SK-N-MC (cell line): ENCODE measurements at regions not wholly inside any gene's neighbourhood (a gene's known extent, or its start where the extent isn't known, plus 50 kb on each side); places are given as distances from the start of the nearest gene placed in this dataset.

ENCODE experiments used
- DNase-seq: peaks from one replicate; pipeline ENCODE4 v3.0.0-alpha.2; 2011; ENCODE audit warnings: low read depth, low spot score
- H3K27ac ChIP-seq: fragments of 200-600 bp; sonication (generic); 2 replicates; pipeline ENCODE4 v1.5.1; 2016; ENCODE audit warnings: mixed run types
- H3K36me3 ChIP-seq: fragments of 200-600 bp; sonication (generic); 2 replicates; pipeline ENCODE4 v1.6.1; 2017; ENCODE audit warnings: antibody characterized with exemption, low read length, mixed read lengths; ENCODE audit not compliant: insufficient read depth
- H3K4me3 ChIP-seq: fragments of 200-600 bp; sonication (generic); 2 replicates; pipeline ENCODE4 v1.5.1; 2016
- H3K9ac ChIP-seq: fragments of 200-600 bp; sonication (generic); 2 replicates; pipeline ENCODE4 v1.8.0; 2017; ENCODE audit warnings: mixed run types, mixed read lengths; ENCODE audit not compliant: insufficient read length
- H3K9me3 ChIP-seq: fragments of 200-600 bp; sonication (generic); 2 replicates; pipeline ENCODE4 v1.6.1; 2017; ENCODE audit warnings: low read depth, mild to moderate bottlenecking, antibody characterized with exemption, low read length, moderate library complexity, mixed read lengths
- EZH2 ChIP-seq: fragments of 200-600 bp; sonication (generic); IDR thresholded peaks from one replicate; pipeline ENCODE4 v1.6.1; 2017; ENCODE audit warnings: antibody characterized with exemption
- FOXP2 ChIP-seq: optimal IDR thresholded peaks from 2 replicates; pipeline ENCODE3; 2011; ENCODE audit warnings: mild to moderate bottlenecking, moderate library complexity; ENCODE audit not compliant: insufficient read depth; ENCODE audit errors: extremely low read length, control extremely low read depth
- POLR2AphosphoS5 ChIP-seq: IDR thresholded peaks from 2 replicates; pipeline ENCODE4 v1.6.1; 2012; ENCODE audit warnings: mild to moderate bottlenecking, low read depth, low read length, borderline replicate concordance

DNA sequence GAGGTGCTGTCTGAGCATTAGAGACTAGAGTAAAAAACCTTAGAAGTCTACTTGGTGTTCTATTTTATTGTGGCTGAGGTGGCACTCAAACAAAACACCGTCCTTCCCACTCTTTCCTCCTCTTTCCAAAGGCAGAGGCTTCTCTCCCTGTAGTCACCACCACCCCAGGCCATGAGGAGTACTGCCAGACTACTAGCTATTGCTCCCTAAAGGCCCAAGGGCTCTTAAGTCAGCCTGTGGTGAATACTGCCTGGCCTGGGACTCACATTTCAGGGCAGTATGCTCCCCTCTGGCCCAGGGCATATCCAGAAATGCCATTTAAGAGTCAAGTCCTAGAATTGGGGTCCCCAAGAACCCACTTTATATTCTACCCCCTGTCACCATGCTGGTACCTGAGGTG, 309.7 kb upstream of the IMPG1 start:
- H3K27ac ChIP-seq, result no peak overlapping the region
- TF ChIP-seq POLR2AphosphoS5 (no peak), EZH2 (no peak)
- H3K9ac ChIP-seq, result no peak overlapping the region
- H3K4me3 ChIP-seq, result no peak overlapping the region
- H3K9me3 ChIP-seq, result no peaks in the 10 kb centered on the region
- no peak for DNase-seq
- no peaks in the 10 kb centered on the region for H3K36me3 ChIP-seq

DNA sequence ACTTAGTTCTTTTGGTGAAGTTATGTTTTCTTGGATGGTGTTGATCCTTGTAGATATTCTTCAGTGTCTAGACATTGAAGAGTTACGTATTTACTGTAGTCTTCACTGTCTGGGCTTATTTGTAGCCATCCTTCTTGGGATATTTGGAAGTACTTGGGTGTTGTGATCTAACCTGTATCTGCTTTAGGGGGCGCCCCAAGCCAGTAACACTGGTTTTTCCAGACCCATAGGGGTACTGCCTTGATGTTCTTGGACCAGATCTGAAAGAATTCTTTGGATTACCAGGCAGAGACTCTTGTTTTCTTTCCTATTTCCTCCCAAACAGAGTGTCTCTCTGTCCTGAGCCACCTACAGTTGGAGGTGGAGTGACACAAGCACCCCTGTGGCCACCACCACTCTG, 309.1 kb upstream of the IMPG1 start:
- TF ChIP-seq FOXP2 (no peak), EZH2 (no peak), POLR2AphosphoS5 (no peak)
- no peak overlapping the region for H3K4me3 ChIP-seq
- H3K9ac ChIP-seq, result no peak overlapping the region
- H3K27ac ChIP-seq, result no peak overlapping the region
- H3K9me3 ChIP-seq, result no peaks in the 10 kb centered on the region
- H3K36me3 ChIP-seq, result no peaks in the 10 kb centered on the region
- no peak for DNase-seq

DNA sequence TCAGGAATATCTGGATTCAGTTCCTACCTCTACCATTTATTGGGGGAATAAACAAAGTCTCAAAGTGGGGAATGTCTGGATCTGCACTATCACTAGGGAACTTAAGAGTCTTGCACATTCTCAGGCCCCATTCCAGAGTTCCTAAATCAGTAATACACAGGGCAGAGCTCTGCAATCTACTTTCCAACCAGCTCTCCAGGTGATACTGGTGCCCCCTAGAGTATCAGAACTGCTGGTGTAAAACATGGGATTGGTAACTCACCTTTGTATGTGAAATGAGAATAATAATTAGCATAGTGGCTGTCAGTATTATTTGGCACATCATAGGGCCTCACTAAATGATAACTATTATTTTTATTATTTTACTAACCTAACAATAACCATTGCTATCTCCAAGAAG, 278.8 kb upstream of the IMPG1 start:
- no peak for DNase-seq
- Histone ChIP-seq H3K9me3 (no peaks in the 10 kb centered on the region), H3K4me3 (no peak overlapping the region), H3K27ac (no peak overlapping the region), H3K9ac (no peak overlapping the region), H3K36me3 (no peaks in the 10 kb centered on the region)
- no peak for TF ChIP-seq POLR2AphosphoS5

DNA sequence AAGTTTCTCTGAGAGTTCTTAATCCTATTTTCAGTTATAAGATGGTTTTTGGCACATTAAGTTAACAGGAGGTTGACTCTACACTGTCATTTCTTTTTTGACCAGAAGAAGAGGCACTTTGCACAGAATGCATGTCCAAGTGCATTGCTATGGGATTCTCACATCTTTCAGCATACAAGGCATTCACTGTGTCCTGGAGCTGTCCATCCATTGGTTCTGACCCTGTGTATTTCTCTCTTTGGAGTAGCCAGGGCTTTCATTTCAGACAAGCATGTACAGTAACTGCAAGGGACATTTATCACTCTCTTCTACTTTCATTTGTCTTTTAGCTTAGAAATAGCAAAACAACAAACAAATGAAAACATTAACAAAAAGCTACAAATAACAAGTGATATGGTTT, 275.1 kb upstream of the IMPG1 start:
- H3K9me3 ChIP-seq, result no peaks in the 10 kb centered on the region
- no peak overlapping the region for H3K27ac ChIP-seq
- no peak for TF ChIP-seq POLR2AphosphoS5
- no peak for TF ChIP-seq EZH2
- TF ChIP-seq FOXP2, result no peak
- H3K9ac ChIP-seq, result no peak overlapping the region
- no peak for DNase-seq
- no peak overlapping the region for H3K4me3 ChIP-seq
- H3K36me3 ChIP-seq, result no peaks in the 10 kb centered on the region

DNA sequence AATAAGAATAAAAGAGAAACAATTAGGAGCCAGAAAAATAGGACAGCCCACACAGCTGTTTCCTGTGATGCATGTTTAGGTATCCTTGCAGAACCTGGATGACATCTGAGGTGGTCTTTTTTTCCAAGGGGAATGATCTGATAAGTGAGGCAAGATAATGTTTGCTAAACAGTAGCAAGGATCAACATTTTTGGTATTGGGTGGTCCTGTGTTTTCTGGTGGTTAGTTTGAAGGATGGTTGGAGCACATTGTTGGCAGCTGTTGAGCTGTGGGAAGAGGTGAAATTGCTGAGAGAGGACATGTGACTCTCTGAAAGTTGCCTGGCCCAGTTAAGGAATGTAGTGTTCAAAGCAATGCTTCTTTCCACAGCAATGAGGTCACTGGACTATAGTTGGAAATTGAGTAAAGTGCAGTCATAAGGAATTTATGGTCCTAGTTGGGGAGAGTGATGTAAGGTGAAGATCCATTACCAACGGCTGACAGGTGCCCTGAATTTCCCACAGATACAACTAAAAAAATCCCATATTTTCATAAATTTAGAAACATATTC, 270.2 kb upstream of the IMPG1 start:
- no peak for TF ChIP-seq POLR2AphosphoS5
- TF ChIP-seq EZH2, result no peak
- no peak for TF ChIP-seq FOXP2
- no peak for DNase-seq
- no peak overlapping the region for H3K4me3 ChIP-seq
- H3K36me3 ChIP-seq, result no peaks in the 10 kb centered on the region
- no peak overlapping the region for H3K9ac ChIP-seq
- H3K27ac ChIP-seq, result no peak overlapping the region
- no peaks in the 10 kb centered on the region for H3K9me3 ChIP-seq

DNA sequence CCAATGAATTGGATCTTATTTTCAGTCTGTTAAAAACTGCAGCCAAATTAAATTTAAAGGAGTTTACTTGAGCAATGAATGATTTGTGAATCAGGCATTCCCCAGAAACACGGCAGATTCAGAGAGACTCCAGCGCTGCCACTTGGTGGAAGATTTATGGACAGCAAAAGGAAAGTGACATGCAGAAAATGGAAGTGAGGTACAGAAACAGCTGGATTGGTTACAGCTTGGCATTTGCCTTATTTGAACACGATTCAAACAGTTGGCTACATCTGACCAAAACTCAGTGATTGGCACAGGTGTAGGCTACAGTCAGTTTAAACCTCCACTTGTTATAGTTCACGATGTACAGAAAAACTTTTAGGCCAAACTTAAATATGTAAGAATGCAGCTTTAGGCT, 257.6 kb upstream of the IMPG1 start:
- no peak overlapping the region for H3K4me3 ChIP-seq
- H3K36me3 ChIP-seq, result no peaks in the 10 kb centered on the region
- TF ChIP-seq EZH2, result no peak
- TF ChIP-seq POLR2AphosphoS5, result no peak
- no peak for TF ChIP-seq FOXP2
- DNase-seq, result no peak
- H3K9me3 ChIP-seq, result no peaks in the 10 kb centered on the region
- no peak overlapping the region for H3K9ac ChIP-seq
- H3K27ac ChIP-seq, result no peak overlapping the region

DNA sequence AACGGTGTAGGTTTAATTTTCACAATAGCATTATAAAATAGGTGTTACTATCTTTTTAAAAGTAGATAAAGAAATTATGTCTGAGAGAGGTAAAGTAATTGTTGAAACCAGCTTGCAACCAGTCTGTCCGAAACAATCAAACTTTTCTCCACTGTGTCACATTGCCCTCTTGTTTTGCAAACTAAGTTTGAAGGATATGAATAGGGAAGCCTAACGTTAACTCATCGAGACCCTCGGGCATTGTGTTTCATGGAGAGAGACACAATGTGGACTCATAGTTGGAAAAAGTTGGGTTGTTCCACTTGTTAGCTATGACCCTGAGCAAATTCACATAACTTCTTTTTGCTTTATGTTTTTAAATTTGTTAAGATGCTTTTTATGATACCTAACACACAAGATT, 254.4 kb upstream of the IMPG1 start:
- no peak for TF ChIP-seq POLR2AphosphoS5
- no peak for TF ChIP-seq FOXP2
- no peak for TF ChIP-seq EZH2
- Histone ChIP-seq H3K27ac (no peak overlapping the region), H3K9me3 (no peaks in the 10 kb centered on the region), H3K36me3 (no peaks in the 10 kb centered on the region), H3K9ac (no peak overlapping the region), H3K4me3 (no peak overlapping the region)
- DNase-seq, result no peak
